HepG2 (cell line): ENCODE measurements at regions not wholly inside any gene's neighbourhood (a gene's known extent, or its start where the extent isn't known, plus 50 kb on each side); places are given as distances from the start of the nearest gene placed in this dataset.

Experiments
- ATAC-seq: fragments of 200-7000 bp; cut with Tn5 transposase; 3 replicates; pipeline ENCODE4 v1.9.1; 2020; ENCODE audit warnings: mild to moderate bottlenecking, moderate library complexity
- BruUV-seq: library from RNA; stranded (reverse); fragments of 400-500 nt; replicated peaks from 2 replicates; lab custom pipeline; 2021; lab: Mats Ljungman, UMichigan
- CTCF ChIA-PET: fragments of 300-600 bp; formaldehyde crosslinking; extraction: SDS; loops from one replicate; lab custom pipeline; 2021; ENCODE audit warnings: low total read pairs, inconsistent platforms, low intra/inter-chr PET ratio; lab: Yijun Ruan, JAX
- POLR2A ChIA-PET: fragments of 350-600 bp; sonication (Branson Sonifier 250); formaldehyde crosslinking; loops from one replicate; lab custom pipeline; 2020; ENCODE audit warnings: antibody characterized with exemption, inconsistent platforms; lab: Yijun Ruan, JAX
- DNase-seq: peaks from one replicate; pipeline ENCODE4 v3.0.0-alpha.2; 2015; ENCODE audit warnings: low spot score
- FAIRE-seq: peaks from 3 replicates; lab custom pipeline; 2011; peaks lifted over from hg19 to GRCh38; lab: Jason Lieb, UNC
- H2AFZ ChIP-seq: one replicate; pipeline ENCODE4 v1.6.1; 2011; ENCODE audit warnings: low read length, inconsistent platforms
- H3K27ac ChIP-seq: fragments of 300-600 bp; 3 replicates; pipeline ENCODE4 v1.8.0; 2011; ENCODE audit warnings: mixed run types, mild to moderate bottlenecking, mixed read lengths, low read length, inconsistent platforms; ENCODE audit not compliant: insufficient read depth; ENCODE audit errors: extremely low read length
- H3K27me3 ChIP-seq, 2 experiments: fragments of 200-600 bp in 1 of 2; 2 replicates in 1 of 2; 3 replicates in 1 of 2; pipeline versions ENCODE4 v1.6.0 to v1.8.0; 2011; ENCODE audit warnings: low read length in 2 of 2, mild to moderate bottlenecking in 2 of 2, moderate library complexity in 2 of 2, inconsistent platforms in 1 of 2; ENCODE audit not compliant: insufficient read depth in 2 of 2, control insufficient read depth in 1 of 2
- H3K36me3 ChIP-seq, 2 experiments: fragments of 200-600 bp in 1 of 2; replicated peaks in 1 of 2; 2 replicates in 1 of 2; 3 replicates in 1 of 2; pipeline versions ENCODE4 v1.5.1 to v1.8.0; 2011; ENCODE audit warnings: low read length in 2 of 2, inconsistent platforms in 1 of 2; ENCODE audit not compliant: insufficient read depth in 2 of 2, control insufficient read depth in 1 of 2
- H3K4me1 ChIP-seq: 2 replicates; pipeline ENCODE4 v1.5.1; 2012; ENCODE audit warnings: low read length, inconsistent platforms; ENCODE audit not compliant: insufficient read depth
- H3K4me2 ChIP-seq: 2 replicates; pipeline ENCODE4 v1.6.0; 2011; ENCODE audit warnings: low read depth, low read length, inconsistent platforms
- H3K4me3 ChIP-seq, 3 experiments: fragments of 200-600 bp in 1 of 3; sonication (generic), shearing (Covaris generic) in 1 of 3; replicated peaks in 1 of 3; 2 replicates each; pipeline ENCODE4 v1.5.1; 2011 to 2016; ENCODE audit warnings: low read length in 3 of 3, inconsistent platforms in 2 of 3, low read depth in 2 of 3, mild to moderate bottlenecking in 2 of 3, control low read depth in 1 of 3, mixed read lengths in 1 of 3; ENCODE audit not compliant: insufficient read depth in 1 of 3
- H3K79me2 ChIP-seq: one replicate; pipeline ENCODE4 v1.6.1; 2011; ENCODE audit warnings: low read length, inconsistent platforms; ENCODE audit not compliant: insufficient read depth
- H3K9ac ChIP-seq: 2 replicates; pipeline ENCODE4 v1.6.0; 2011; ENCODE audit warnings: mild to moderate bottlenecking, low read depth, low read length, inconsistent platforms; ENCODE audit not compliant: insufficient read depth
- H3K9me3 ChIP-seq: 2 replicates; pipeline ENCODE4 v1.5.1; 2012; ENCODE audit warnings: mild to moderate bottlenecking, low read length
- H4K20me1 ChIP-seq: 2 replicates; pipeline ENCODE4 v1.6.0; 2011; ENCODE audit warnings: inconsistent platforms, mild to moderate bottlenecking, low read length, moderate library complexity; ENCODE audit not compliant: insufficient read depth
- CREB3 ChIP-seq: sonication (generic); formaldehyde crosslinking; IDR thresholded peaks from 2 replicates; pipeline ENCODE4 v1.5.0; 2020; ENCODE audit warnings: missing genetic modification reagents
- EEA1 ChIP-seq: sonication (generic); formaldehyde crosslinking; IDR thresholded peaks from 2 replicates; pipeline ENCODE4 v1.5.1; 2020; ENCODE audit warnings: mild to moderate bottlenecking, missing genetic modification reagents, borderline replicate concordance
- GABPB1 ChIP-seq: IDR thresholded peaks from 2 replicates; pipeline ENCODE4 v1.6.1; 2016; ENCODE audit warnings: mild to moderate bottlenecking, missing genetic modification reagents, moderate library complexity, missing compliant biosample characterization
- HNF1B ChIP-seq: sonication (generic); formaldehyde crosslinking; IDR thresholded peaks from 2 replicates; pipeline ENCODE4 v1.5.1; 2020; ENCODE audit warnings: mild to moderate bottlenecking, moderate library complexity, missing genetic modification reagents
- JDP2 ChIP-seq: sonication (generic); formaldehyde crosslinking; IDR thresholded peaks from 2 replicates; pipeline ENCODE4 v1.8.1; 2022; ENCODE audit warnings: missing genetic modification reagents, borderline replicate concordance
- KLF13 ChIP-seq: sonication (generic); formaldehyde crosslinking; IDR thresholded peaks from 2 replicates; pipeline ENCODE4 v1.4.0; 2020; ENCODE audit warnings: mild to moderate bottlenecking, missing genetic modification reagents
- MED1 ChIP-seq: sonication (generic); formaldehyde crosslinking; IDR thresholded peaks from 2 replicates; pipeline ENCODE4 v1.4.0; 2020; ENCODE audit warnings: missing genetic modification reagents
- NFIC ChIP-seq: IDR thresholded peaks from 2 replicates; pipeline ENCODE4 v1.6.1; 2012; ENCODE audit warnings: mild to moderate bottlenecking, low read length, inconsistent platforms
- NR2F6 ChIP-seq, 2 experiments: IDR thresholded peaks; 2 replicates each; pipeline ENCODE4 v1.6.1; 2016; ENCODE audit warnings: antibody characterized with exemption in 1 of 2, mild to moderate bottlenecking in 1 of 2
- SIX1 ChIP-seq: sonication (generic); formaldehyde crosslinking; IDR thresholded peaks from 2 replicates; pipeline ENCODE4 v1.4.0; 2020; ENCODE audit warnings: missing genetic modification reagents, borderline replicate concordance
- SOX5 ChIP-seq: IDR thresholded peaks from 2 replicates; pipeline ENCODE4 v1.6.1; 2016; ENCODE audit warnings: borderline replicate concordance
- SRSF9 ChIP-seq: fragments of 200-400 bp; formaldehyde crosslinking; IDR thresholded peaks from 2 replicates; pipeline ENCODE4 v1.6.1; 2018; ENCODE audit warnings: borderline replicate concordance, mild to moderate bottlenecking, low read depth, low read length; ENCODE audit not compliant: insufficient read depth, poor library complexity, severe bottlenecking
- SSRP1 ChIP-seq: IDR thresholded peaks from 2 replicates; pipeline ENCODE4 v1.6.1; 2016; ENCODE audit warnings: control low read depth
- USF2 ChIP-seq, 2 experiments: sonication (generic) in 1 of 2; formaldehyde crosslinking in 1 of 2; IDR thresholded peaks; 2 replicates each; pipeline versions ENCODE4 v1.5.1 to v1.6.1; 2011 to 2020; ENCODE audit warnings: borderline replicate concordance in 1 of 2, low read depth in 1 of 2, low read length in 1 of 2, mild to moderate bottlenecking in 1 of 2, missing genetic modification reagents in 1 of 2, moderate library complexity in 1 of 2
- ZBTB43 ChIP-seq: sonication (generic); formaldehyde crosslinking; conservative IDR thresholded peaks from 2 replicates; pipeline ENCODE4 v1.4.0; 2020; ENCODE audit warnings: missing genetic modification reagents
- ZNF205 ChIP-seq: IDR thresholded peaks from 2 replicates; pipeline ENCODE4 v1.6.1; 2018; ENCODE audit warnings: missing biosample characterization, missing genetic modification reagents
- ZNF234 ChIP-seq: sonication (generic); formaldehyde crosslinking; conservative IDR thresholded peaks from 2 replicates; pipeline ENCODE4 v1.5.1; 2020; ENCODE audit warnings: mild to moderate bottlenecking, missing genetic modification reagents
- ZNF589 ChIP-seq: sonication (generic); formaldehyde crosslinking; conservative IDR thresholded peaks from 2 replicates; pipeline ENCODE4 v1.8.0; 2022; ENCODE audit warnings: mild to moderate bottlenecking, moderate library complexity, missing genetic modification reagents
- ZNF644 ChIP-seq: IDR thresholded peaks from 2 replicates; pipeline ENCODE4 v1.6.1; 2016; ENCODE audit warnings: low read depth
- ZNF691 ChIP-seq: sonication (generic); formaldehyde crosslinking; IDR thresholded peaks from 2 replicates; pipeline ENCODE4 v1.4.0; 2020; ENCODE audit warnings: missing genetic modification reagents, low read depth, mild to moderate bottlenecking, borderline replicate concordance
- WGBS: methylation state at CpG from one replicate; pipeline ENCODE4 v1.1.6; 2017; ENCODE audit warnings: low lambda C conversion rate; 5-methylcytosine and 5-hydroxymethylcytosine counted together
- in situ Hi-C: cut with HindIII; loops from 2 replicates; pipeline ENCODE4 v1.10.0; 2017; ENCODE audit warnings: low pct_unique_long_range_greater_than_20kb; ENCODE audit not compliant: extremely low pct_ligation_motif_present
- intact Hi-C: fragments of 100-400 bp; cut with micrococcal nuclease; formaldehyde crosslinking; loops from one replicate; pipeline ENCODE4 v1.10.0; 2022; ENCODE audit not compliant: unreplicated experiment

- Histone ChIP-seq H3K27ac (no peak overlapping the region), H3K4me3 (no peak overlapping the region), H3K4me1 (no peaks in the 10 kb centered on the region), H3K9me3 (no peaks in the 10 kb centered on the region), H3K9ac (no peak overlapping the region), H3K27me3 (no peaks in the 10 kb centered on the region), H4K20me1 (no peaks in the 10 kb centered on the region), H3K79me2 (no peaks in the 10 kb centered on the region), H2AFZ (no peak overlapping the region), H3K4me2 (no peak overlapping the region), H3K36me3 (no peaks in the 10 kb centered on the region)
- no peak for ATAC-seq
- in situ Hi-C loops: no loop called here
- intact Hi-C loops: no loop called here
- POLR2A ChIA-PET: no interaction called here
- CTCF ChIA-PET: no interaction called here
- FAIRE-seq: no peak
- no TSS peak for BruUV-seq
- DNase-seq: no peak
- TF ChIP-seq USF2 (IDR thresholded peaks at IDR 0.05; ENCODE audit: low read depth, low read length) (no peak), USF2 (CRISPR knock-in tag; IDR thresholded peaks at IDR 0.05; ENCODE audit: borderline replicate concordance) (no peak), ZNF589 (CRISPR knock-in tag) (no peak), SRSF9 (no peak), ZNF234 (CRISPR knock-in tag) (no peak), EEA1 (CRISPR knock-in tag) (no peak), HNF1B (CRISPR knock-in tag) (no peak), ZNF691 (CRISPR knock-in tag) (no peak), ZNF644 (CRISPR knock-in tag) (no peak), CREB3 (no peak), ZNF205 (CRISPR knock-in tag) (no peak), SOX5 (CRISPR knock-in tag) (no peak), SIX1 (CRISPR knock-in tag) (no peak), ZBTB43 (no peak), MED1 (CRISPR knock-in tag) (no peak), GABPB1 (CRISPR knock-in tag) (no peak), NFIC (no peak), JDP2 (CRISPR knock-in tag) (no peak), KLF13 (CRISPR knock-in tag) (no peak), NR2F6 (IDR thresholded peaks at IDR 0.05) (no peak), NR2F6 (CRISPR knock-in tag; IDR thresholded peaks at IDR 0.05) (no peak), SSRP1 (CRISPR knock-in tag) (no peak)
- 7% methylated on average over 1 of the region's 1 CpG for WGBS
These were observed 281.0 kb downstream of the CETN3 start for GRCh38 chr5:90128551-90128950.
